ENCODE measurements at regions not wholly inside any gene's neighbourhood (a gene's known extent, or its start where the extent isn't known, plus 50 kb on each side); places are given as distances from the start of the nearest gene placed in this dataset.

DNA sequence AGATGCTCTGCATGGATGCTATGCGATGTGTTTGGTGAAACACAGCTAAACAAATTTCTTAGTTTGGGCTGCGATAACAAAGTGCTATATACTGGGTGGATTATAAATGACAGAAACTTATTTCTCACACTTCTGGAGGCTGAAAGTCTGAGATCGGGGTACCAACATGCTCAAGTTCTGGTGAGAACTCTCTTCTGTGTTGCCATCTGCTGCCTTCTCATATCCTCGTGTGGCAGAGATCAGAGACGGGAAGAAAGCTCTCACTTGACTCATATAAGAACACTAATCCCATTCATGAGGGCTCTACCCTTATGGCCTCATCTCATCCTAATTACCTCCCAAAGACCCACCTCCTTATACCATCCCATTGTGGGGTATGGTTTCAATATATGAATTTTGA is 162.0 kb upstream of the DTNBP1 start:
- no peaks in the 10 kb centered on the region for H3K36me3 ChIP-seq (replicated peaks in 1 of 2; ENCODE audit: control insufficient read depth in 1 of 2, insufficient read depth in 2 of 2, low read length in 2 of 2)
- peaks cover 0 to 4% (median 4%) of the 10 kb centered on the region in 3 donors for H3K27me3 Mint-ChIP-seq (ENCODE audit: low read depth in 3 of 3)
- no peaks in the 10 kb centered on the region for H3K27me3 ChIP-seq (ENCODE audit: control insufficient read depth in 2 of 2, insufficient read depth in 2 of 2, low read length in 2 of 2)
- H3K79me2 ChIP-seq (ENCODE audit: insufficient read depth, low read length) = no peaks in the 10 kb centered on the region
- TF ChIP-seq, protein P1, sequence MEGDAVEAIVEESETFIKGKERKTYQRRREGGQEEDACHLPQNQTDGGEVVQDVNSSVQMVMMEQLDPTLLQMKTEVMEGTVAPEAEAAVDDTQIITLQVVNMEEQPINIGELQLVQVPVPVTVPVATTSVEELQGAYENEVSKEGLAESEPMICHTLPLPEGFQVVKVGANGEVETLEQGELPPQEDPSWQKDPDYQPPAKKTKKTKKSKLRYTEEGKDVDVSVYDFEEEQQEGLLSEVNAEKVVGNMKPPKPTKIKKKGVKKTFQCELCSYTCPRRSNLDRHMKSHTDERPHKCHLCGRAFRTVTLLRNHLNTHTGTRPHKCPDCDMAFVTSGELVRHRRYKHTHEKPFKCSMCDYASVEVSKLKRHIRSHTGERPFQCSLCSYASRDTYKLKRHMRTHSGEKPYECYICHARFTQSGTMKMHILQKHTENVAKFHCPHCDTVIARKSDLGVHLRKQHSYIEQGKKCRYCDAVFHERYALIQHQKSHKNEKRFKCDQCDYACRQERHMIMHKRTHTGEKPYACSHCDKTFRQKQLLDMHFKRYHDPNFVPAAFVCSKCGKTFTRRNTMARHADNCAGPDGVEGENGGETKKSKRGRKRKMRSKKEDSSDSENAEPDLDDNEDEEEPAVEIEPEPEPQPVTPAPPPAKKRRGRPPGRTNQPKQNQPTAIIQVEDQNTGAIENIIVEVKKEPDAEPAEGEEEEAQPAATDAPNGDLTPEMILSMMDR (IDR thresholded peaks at IDR 0.05) = no peak
- no peak overlapping the region for H3K27ac Mint-ChIP-seq
- no peaks in the 10 kb centered on the region for H3K9me3 ChIP-seq (replicated peaks in 1 of 2; ENCODE audit: control insufficient read depth in 1 of 2, insufficient read depth in 1 of 2, low read length in 2 of 2)
- no peaks in the 10 kb centered on the region for H4K20me1 ChIP-seq (ENCODE audit: insufficient read depth, low read length)
- no peak overlapping the region for H2AFZ ChIP-seq (ENCODE audit: insufficient read depth, low read depth, low read length, poor library complexity, severe bottlenecking)
- H3K4me1 ChIP-seq (ENCODE audit: control insufficient read depth in 1 of 2, insufficient read depth in 2 of 2, low read length in 2 of 2) = peaks cover 0 to 8% of the 10 kb centered on the region in 2 donors
- no peaks in the 10 kb centered on the region for H3K36me3 Mint-ChIP-seq
- H3K9ac ChIP-seq (ENCODE audit: insufficient read depth, low read length, poor library complexity, severe bottlenecking) = no peak overlapping the region
- no peak overlapping the region for H3K27ac ChIP-seq (ENCODE audit: low read depth in 1 of 2, low read length in 2 of 2)
- intact Hi-C loops (cut with micrococcal nuclease) = no loop called here
- no peak overlapping the region for H3K4me3 ChIP-seq (replicated peaks in 1 of 3; ENCODE audit: low read depth in 2 of 3, low read length in 3 of 3)
- H3K9me3 Mint-ChIP-seq = peaks cover 0 to 1% (median 0%) of the 10 kb centered on the region in 7 donors
- no peak for DNase-seq
- WGBS (ENCODE audit: insufficient coverage) = 100% methylated on average over 2 of the region's 5 CpGs
- H3K4me3 Mint-ChIP-seq = no peak overlapping the region
- peaks cover 17% of the 10 kb centered on the region for H3K4me1 Mint-ChIP-seq
- H3K4me2 ChIP-seq (replicated peaks; ENCODE audit: extremely low read depth, low read length, poor library complexity, severe bottlenecking) = no peak overlapping the region

DNA sequence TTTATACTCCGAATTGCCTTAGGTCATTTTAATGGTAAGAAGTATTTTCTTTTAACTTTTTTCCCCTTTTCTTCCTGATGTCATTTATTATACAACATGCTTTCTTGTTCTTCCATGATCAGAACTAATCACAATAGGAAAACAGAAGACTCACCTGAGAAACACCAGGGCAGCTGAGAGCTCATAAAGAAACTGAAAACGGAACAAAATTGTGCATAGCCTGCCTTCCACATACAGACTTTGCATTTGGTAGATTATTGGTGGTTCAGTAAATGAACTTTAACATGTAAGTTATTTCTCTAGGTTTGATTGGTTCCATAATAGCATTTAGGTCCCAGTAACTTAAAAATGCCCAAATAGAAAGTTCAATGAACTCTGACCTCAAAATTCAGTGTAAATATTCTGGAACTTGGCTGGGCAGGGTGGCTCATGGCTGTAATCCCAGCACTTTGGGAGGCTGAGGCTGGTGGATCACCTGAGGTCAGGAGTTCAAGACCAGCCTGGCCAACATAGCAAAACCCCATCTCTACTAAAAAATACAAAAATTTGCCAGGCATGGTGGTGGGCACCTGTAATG is 161.1 kb upstream of the DTNBP1 start:
- Histone ChIP-seq H3K4me2 (replicated peaks; ENCODE audit: extremely low read depth, low read length, poor library complexity, severe bottlenecking) (no peak overlapping the region), H3K79me2 (ENCODE audit: insufficient read depth, low read length) (no peaks in the 10 kb centered on the region), H3K4me3 (replicated peaks in 1 of 3; ENCODE audit: low read depth in 2 of 3, low read length in 3 of 3) (no peak overlapping the region), H3K9me3 (replicated peaks in 1 of 2; ENCODE audit: control insufficient read depth in 1 of 2, insufficient read depth in 1 of 2, low read length in 2 of 2) (no peaks in the 10 kb centered on the region), H3K36me3 (replicated peaks in 1 of 2; ENCODE audit: control insufficient read depth in 1 of 2, insufficient read depth in 2 of 2, low read length in 2 of 2) (no peaks in the 10 kb centered on the region), H3K27me3 (ENCODE audit: control insufficient read depth in 2 of 2, insufficient read depth in 2 of 2, low read length in 2 of 2) (no peaks in the 10 kb centered on the region), H2AFZ (ENCODE audit: insufficient read depth, low read depth, low read length, poor library complexity, severe bottlenecking) (no peak overlapping the region), H3K9ac (ENCODE audit: insufficient read depth, low read length, poor library complexity, severe bottlenecking) (no peak overlapping the region), H3K4me1 (ENCODE audit: control insufficient read depth in 1 of 2, insufficient read depth in 2 of 2, low read length in 2 of 2) (peaks cover 0 to 8% of the 10 kb centered on the region in 2 donors), H3K27ac (ENCODE audit: low read depth in 1 of 2, low read length in 2 of 2) (no peak overlapping the region), H4K20me1 (ENCODE audit: insufficient read depth, low read length) (no peaks in the 10 kb centered on the region)
- TF ChIP-seq, protein P1 (IDR thresholded peaks at IDR 0.05) = no peak
- H3K27me3 Mint-ChIP-seq (ENCODE audit: low read depth in 3 of 3) = peaks cover 0 to 4% (median 2%) of the 10 kb centered on the region in 3 donors
- intact Hi-C loops (cut with micrococcal nuclease) = no loop called here
- H3K4me1 Mint-ChIP-seq = peaks cover 13% of the 10 kb centered on the region
- no peak for DNase-seq
- H3K36me3 Mint-ChIP-seq = no peaks in the 10 kb centered on the region
- no peak overlapping the region for H3K27ac Mint-ChIP-seq
- H3K4me3 Mint-ChIP-seq = no peak overlapping the region
- H3K9me3 Mint-ChIP-seq = peaks cover 0 to 1% (median 0%) of the 10 kb centered on the region in 7 donors
- no CpG with 5 or more reads among the region's 2 CpGs for WGBS (ENCODE audit: insufficient coverage)

All from CD14-positive monocyte (primary cell).